GM21367 (cell line): ENCODE measurements at regions not wholly inside any gene's neighbourhood (a gene's known extent, or its start where the extent isn't known, plus 50 kb on each side); places are given as distances from the start of the nearest gene placed in this dataset.
"Not testable (repeated sequence)": the region's sequence is repeated elsewhere in the genome, so short reads cannot be mapped to it uniquely, and the experiment has no call there.

Experiments used
- ATAC-seq: cut with Tn5 transposase; IDR thresholded peaks from one replicate; pipeline ENCODE4 v1.9.1; 2021; ENCODE audit not compliant: unreplicated experiment

DNA sequence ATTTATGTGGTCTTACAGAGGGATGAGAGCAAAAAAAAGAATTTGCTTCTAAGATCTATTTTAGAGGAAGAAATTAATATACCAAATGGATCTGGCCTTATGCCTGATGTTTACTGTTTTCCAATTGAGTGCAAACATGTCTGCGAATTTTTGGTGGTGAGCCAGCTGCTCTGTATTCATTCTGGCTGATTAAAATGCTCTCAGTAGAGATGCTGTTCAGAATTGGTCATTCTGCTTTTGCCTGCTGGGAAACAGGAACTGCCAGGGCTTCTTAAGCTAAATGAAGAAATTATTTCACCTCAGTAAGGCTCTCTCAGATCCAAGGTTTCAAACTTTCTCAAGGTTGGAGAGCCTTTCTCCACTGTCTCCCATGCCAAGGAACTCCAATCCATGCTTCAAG, 132.0 kb upstream of the SV2C start:
- ATAC-seq, result no peak

DNA sequence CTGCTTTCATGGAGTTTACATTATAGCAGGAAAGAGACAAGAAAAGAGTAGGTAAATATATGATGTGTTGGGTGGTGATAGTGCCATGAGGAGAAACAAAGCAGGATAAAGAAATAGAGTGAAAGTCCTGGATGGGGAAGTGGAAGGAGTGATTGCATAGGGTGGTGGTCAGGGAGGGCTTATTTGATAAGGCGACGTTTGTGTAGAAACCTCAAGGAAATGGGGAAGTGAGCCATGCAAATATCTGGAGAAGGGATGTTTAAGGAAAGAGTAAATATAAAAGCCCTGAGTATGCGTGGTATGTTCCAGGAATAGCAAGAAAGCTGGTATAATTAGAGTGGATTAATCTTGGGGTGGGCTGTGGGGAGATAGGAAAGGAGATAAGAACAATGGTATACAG, 134.7 kb upstream of the SV2C start:
- no peak for ATAC-seq

DNA sequence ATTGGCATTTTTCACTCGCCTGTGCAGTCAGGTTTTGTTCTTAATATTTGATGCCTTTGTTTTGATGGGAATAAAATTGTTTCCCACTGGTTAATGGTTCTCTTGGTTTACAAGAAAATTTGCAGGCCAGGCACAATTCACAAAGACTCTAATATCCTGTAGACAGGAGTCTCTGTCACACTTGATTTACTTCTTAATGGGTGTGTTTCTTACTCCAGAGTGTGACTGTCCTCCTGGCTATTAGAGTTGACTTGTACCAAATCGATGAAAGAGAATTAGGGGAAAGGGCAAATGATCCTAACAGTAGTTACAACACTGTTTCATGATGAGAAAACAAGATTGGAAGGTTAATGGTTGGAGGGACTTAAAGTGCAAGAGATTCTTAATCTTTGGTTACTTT, 142.8 kb upstream of the SV2C start:
- ATAC-seq, result no peak

DNA sequence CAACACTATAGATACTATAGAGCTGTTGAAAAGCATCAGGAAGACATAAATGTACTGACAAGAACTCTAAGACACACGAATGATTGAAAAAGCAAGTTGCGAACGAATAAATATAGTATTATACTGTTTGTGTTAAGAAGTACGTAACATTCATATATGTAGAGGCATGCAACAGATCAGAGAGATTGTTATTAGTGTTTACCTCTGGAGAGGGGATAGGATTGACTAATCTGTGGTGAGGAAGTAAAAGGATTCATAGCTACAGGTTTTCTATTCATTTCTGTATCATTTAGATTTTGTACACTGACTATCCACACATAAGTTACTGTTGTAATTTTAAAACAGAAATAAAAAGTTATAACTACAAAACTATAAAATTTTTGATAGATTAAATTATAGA, 147.6 kb upstream of the SV2C start:
- no peak for ATAC-seq

DNA sequence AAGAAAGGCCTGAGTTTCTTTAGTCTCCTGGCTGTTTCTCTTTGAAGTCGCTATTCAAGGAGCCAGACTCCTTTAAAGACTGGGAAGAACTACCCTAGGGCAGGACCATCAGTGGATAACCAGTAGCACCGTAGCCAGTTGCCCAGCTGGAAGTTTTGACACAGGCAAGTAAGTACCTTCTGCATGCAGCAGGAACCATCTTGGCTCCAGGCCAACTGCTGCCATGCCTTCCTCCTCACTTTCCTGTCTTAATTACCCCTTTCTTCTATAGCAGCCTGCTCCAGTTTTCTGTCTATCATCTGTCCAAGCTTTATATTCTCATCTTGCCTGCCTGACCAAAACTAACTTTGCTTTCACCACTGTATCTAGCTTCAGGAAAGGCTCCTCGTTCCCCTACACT, 149.7 kb upstream of the SV2C start:
- no peak for ATAC-seq

DNA sequence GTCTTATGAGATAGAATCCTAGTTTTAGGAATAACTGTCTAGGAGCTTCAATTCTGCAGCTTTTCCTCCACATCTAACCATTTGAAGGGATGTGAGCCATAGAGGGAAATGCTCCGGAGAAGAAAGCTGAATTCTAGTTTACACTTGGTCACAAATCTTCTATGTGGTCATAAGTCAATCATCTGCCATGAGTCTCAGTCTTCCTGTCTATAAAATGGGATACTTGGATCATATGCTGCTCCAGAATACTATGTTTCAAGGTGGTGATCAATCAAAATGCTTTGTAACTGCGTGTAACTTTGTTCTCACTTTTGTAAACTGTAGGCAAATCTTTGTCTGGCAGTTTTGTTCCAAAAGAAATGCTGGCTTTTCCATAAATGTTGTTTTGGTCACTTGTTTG, 152.0 kb upstream of the SV2C start:
- ATAC-seq, result no peak

DNA sequence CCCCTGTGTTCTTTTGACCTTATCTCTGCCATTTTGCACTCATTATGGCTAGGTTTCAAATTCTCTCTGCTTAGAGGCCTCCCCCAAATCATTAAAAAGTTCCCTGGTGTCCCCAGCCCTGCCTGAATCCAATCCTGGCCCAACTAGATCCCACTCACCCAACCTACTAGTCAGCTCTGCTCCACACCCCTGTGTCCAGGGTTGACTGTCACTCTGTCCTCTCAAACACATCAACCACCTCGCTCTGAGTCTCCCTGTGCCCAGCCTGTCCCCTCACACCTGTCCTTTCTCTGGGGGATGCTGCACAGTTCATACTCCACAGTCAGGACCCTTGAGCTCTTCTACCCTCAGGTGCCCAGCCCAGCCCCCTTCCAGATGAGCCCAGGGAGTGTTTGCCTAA, 154.2 kb upstream of the SV2C start:
- no peak for ATAC-seq

DNA sequence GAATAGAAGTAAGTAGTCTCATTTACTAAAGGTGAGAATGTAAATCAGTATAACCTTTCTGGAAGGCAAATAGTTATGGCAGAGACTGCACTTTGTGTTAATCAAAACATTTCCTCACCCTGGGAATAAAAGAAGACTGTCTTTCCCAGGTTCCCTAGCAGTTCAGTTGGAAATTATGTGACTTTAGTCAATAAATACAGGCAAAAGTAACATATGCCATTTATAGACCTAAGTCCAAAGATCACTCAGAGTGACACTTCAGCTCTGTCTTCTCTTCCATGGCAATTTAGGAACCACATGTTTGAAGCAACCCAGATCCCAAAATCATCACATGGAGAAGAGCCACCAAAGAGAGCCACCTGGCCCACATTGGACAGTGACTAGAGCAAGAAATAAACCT, 160.7 kb upstream of the SV2C start:
- no peak for ATAC-seq

DNA sequence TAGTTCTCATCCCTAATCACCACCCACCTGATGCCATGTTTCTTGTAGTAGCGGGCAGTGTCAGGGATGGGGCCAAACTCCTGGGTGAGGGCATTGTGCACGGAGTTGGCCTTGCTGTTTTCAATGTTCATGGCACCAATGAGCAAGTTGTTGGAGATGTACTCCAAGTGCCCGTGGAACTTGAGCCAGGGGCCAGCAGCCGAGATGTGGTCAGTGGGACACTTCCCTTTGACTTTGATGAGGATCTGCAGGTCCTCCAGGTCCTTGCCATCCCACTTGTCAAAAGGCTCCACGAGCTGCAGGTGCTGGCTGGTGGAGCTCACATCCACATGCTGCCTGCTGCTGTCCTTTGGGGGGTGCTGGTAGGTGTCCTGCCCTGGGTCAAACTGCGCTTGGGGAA, 162.2 kb upstream of the SV2C start:
- no peak for ATAC-seq

DNA sequence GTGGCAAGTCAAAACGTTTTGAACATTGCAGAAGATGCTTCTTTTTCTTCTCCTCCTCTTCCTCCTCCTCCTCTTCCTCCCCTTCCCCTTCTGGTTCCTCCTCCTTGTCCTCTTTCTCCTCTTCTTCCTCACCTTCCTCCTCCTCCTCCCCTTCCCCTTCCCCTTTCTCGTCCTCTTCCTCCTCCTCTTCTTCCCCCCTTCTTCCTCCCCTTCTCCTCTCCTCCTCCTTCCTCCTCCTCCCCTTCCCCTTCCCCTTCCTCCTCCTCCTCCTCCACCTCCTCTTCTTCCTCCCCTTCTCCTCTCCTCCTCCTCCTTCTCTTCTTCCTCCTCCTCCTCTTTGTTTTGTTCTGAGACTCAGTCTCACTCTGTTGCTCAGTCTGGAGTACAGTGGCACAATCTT, 167.0 kb upstream of the SV2C start:
- no peak for ATAC-seq

DNA sequence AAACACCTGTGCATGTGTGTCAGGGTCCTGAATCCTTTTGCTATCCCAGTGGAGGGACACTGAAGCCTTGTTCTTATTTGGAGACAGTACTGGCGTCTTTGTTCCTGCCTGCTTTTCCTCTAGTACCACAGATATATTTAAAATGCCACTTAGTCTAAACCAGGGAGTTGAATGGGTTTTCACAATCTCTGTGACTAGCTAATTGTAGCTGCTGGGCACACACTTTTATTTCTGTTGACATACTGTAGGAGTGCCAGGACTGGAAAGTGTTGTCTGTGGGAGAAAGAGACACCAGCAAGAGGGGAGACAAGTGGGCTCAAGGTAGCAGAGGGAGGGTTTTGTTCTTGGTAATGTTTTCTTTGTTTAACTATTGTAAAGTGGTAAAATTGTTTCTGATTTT, 174.0 kb upstream of the SV2C start:
- no peak for ATAC-seq

DNA sequence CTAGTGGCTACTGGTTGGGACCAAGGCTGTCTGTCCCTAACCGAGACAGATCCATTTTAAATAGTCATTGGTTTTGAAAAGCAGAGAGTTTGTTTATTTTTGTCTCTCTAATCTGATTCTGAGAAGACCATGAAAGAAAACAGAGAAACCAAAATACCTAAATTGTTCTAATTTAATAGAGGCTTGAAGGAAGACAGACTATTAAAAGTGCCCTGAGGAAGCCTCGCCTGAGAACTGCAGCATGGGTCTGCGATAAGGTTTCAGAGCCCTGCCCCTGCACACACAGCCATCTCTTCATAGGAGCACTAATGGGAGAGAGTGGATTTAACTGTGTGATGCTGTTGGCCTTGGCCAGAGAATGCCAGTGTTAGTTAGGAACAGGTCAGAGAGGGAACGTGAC, 175.5 kb upstream of the SV2C start:
- ATAC-seq, result no peak

DNA sequence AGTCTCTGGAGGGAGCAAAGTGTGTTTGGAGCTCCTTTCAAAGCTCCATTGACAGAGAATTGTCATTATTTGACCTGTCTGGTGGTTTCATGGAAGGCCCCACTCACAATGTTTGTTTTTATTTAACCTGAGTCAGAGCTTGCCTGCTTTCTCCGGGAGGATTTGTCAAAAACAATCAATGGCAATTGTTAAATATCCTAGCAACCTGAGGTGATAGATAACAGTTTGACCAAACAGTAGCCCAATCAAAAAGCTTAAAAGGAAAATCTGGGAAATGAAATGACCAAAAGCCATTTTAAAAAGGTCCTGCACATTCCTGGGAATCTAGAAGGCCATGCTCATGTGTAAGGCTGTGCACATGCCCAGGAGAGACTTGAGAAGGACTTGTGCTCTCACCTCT, 177.2 kb upstream of the POC5 start:
- no peak for ATAC-seq

DNA sequence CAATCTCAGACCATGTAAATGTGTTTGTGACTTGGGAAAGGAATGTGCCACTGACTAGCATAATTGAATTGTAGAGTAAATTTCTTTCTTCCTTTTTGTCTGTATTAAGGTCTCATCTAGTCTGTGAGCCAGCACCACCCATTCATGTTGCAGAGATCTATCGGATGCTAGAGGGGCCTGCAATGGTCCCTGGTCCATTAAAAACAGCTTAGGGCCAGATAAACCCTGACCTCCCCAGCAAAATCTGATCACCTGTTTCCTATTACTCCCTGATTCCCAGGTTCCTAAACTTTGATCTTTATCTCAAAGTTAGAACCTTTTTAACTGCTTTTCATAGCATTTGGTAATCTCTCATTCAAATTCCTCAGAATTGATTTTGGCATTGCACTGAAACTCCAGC, 174.5 kb upstream of the POC5 start:
- no peak for ATAC-seq

DNA sequence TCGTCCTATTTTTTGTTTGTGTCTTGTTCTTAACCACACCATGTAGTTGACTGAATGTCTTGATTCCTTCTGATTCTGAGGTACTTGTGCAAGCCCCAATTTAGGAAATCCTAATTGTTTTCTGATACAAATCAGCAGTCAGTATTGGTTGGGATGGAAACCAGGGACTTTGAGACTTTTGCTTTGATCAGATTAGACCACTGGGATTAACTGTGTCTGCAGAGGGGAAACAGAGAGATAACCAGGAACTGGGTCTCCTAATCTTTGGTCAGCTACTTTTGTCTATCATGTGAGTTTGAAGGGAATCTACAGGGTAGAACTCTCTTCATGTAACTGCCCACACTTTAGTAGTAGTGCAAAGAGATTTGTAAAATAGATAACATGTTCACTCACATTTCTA, 173.8 kb upstream of the POC5 start:
- no peak for ATAC-seq

DNA sequence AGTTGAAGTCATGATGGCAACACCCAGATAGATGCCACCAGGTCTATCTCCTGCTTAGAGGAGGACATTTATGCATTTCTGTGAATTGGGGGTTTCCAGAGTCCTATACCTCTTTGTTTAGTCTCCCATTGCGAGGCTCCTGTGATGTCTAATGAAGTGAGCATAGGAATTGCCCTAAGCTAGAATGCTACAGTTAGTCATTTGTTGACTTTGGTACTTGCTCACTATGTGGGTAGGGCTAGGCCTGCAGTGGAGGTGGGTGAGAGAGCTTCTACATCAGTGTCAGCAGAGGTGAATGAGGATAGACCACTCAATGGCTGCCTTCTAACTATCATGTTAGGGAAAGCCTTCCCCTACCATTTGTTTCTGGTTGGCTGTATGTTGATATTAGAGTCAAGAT, 173.3 kb upstream of the POC5 start:
- ATAC-seq, result no peak

DNA sequence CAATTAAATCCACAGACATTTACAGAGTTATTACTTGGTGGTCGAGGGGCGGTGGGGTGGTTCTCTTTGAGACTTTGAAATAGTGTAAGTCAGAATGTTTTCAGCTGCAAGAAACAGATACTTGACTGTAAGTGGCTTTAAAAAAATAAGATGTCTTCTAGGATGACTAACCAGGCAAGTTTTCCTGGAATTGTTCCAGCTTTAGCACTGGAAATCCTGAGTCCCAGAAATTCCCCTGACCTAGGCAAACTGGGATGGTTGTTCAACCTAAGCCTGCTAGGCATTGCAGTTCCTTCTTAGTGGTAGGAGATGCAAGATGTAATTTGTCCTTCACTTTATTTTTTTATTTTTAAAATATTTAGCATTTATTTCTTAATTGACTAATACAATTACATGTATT, 169.5 kb upstream of the POC5 start:
- ATAC-seq, result no peak

DNA sequence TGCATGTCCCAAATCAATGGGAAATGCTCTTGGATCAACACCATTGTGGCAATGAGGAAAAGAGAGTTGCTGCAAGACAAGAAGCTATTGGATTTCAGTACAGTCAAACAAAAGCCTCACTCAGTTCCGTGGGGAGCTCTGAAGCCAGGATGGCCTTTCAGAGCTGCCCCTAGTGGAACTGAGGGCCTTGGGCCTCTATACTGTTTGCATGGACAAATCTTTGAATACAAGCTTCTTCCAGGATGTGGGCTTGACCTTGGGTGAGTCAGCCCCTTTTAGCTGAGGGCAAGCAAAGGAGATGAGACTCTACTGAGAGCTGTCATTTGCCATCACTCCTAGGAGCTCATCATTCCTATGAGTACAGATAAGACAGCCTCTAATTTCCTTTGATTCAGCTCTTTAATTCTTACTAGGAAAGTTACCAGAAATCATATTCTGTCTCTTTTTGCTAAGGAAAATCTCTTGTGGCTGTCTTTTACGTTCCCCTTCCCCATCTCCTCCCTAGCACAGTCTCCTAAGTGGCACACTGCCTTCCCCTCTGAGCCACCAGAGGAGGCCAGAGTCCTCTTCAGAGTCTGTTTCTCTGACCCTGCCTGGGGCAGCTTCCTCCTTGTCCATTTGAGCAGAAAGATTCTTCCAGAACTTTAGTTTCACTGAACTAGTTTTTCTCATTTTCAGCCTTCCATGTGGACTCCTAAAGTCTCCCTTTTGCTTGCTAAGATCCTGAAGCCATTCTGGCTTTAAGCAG, 168.8 kb upstream of the POC5 start:
- no peak for ATAC-seq

DNA sequence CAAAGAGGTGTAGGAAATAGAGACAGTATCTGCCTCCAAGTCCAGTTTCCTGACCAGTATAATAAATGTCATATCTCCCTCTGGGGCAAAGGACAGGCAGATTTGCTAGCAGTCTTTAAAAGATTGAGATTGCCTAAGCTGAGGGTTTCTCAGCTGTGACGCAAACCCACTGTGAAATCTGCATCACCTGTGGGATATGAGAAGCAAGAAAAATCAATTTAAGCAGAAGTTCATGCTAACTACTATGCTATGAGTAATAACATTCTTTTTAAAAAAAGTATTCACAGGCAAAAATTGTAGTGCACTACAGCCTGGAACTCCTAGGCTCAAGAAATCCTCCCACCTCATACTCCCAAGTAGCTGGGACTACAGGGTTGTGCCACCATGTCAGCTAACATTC, 168.1 kb upstream of the POC5 start:
- no peak for ATAC-seq

DNA sequence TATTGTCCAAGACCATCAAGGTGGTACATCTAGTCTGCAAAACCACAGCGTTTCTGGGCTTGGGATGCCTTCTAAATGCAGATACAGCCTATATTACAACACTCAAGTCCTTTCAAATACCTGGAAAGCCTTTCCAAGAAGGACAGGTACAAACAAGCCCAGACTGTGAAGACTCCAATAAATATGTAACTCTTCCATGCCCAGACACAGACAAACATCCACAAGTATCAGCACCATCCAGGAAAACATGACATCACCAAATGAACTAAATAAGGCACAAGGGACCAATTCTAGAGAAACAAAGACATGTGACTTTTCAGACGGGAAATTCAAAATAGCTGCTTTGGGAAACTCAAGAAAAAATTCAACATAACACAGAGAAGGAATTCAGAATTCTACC, 152.7 kb upstream of the POC5 start:
- no peak for ATAC-seq

DNA sequence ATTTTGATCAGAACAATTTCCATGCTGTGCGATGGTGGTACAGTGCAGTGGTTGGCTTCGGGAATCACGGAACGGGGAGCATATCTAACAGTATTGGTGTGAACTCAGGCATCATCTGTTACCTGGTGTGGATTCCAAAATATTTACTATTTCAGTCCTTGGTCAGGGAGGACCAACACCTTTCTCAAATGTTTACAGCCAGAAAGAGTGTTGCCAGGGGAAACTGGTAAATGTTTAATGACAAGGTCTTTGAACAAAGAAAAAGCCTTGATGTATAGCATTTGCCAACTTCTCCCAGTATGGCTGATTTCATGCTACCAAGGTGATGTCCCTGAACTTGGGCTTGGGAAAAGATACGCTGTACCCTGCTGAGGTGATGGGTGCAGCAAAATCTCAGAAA, 145.6 kb upstream of the POC5 start:
- ATAC-seq, result no peak

DNA sequence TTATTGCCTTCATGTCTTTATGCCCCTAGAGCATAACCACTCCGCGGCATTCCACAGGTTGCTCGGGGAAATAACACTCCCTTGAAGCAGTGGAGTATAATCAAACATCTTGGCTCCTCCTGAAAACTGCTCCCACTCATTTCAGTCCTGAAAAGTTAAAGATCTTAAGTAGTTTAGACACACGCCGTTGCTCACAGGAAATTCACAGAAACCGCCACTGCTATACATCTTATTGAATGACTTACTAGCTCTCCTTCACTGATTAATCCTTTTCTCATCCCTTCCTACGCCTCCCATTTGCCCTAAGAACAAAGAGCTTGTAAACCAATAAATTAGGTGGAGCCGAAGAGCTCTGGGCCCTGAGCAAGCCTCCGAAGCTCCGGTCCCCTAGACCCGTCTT, 142.4 kb upstream of the POC5 start:
- ATAC-seq, result not testable (repeated sequence)

DNA sequence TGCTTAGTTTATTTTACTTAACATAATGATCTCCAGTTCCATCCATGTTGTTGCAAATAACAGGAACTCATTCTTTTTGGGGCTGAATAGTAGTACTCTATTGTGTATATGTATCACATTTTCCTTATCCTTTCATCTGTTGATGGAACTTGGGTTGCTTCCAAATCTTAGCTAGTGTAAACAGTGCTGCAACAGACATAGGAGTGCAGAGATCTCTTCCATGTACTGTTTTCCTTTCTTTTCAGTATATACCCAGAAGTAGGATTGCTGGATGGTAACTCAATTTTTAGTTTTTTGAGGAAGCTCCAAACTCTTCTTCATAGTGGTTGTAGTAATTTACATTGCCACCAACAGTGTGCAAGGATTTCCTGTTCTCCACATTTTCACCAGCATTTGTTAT, 138.8 kb upstream of the POC5 start:
- no peak for ATAC-seq

DNA sequence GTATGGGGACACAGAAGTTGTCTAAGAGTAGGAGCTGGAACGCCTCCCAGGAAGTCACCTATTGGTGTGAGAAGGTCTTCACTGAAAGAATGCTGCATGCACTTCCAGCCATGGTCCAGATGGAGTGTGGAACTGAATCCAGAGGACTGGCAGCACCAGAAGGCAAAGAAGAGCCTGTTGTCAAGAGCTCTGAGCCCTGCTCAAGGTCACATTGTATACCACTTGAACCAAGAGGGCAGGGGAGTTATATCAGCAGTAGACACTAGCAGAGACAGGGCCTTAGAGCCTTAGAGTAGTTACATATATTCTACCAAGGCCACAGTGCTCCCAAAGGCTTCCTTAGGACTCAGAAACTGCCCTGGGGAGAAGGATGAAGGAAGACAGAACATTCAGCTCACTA, 130.8 kb upstream of the POC5 start:
- ATAC-seq, result no peak
